ENCODE measurements at regions not wholly inside any gene's neighbourhood (a gene's known extent, or its start where the extent isn't known, plus 50 kb on each side); places are given as distances from the start of the nearest gene placed in this dataset.

- no peak for TF ChIP-seq CHD1 (IDR thresholded peaks at IDR 0.05; ENCODE audit: low read depth, low read length)
These were observed 118.7 kb downstream of the TENT4A start (continued) for GRCh38 chr5:6831678-6832671.

- Histone ChIP-seq H2BK120ac (ENCODE audit: low read depth, low read length) (no peak overlapping the region), H3K9me3 (ENCODE audit: control insufficient read depth, insufficient read depth, low read length) (peaks cover 14% of the 10 kb centered on the region; the same call in 1 of the 2 replicates), H4K8ac (ENCODE audit: low read depth in 2 of 2, low read length in 2 of 2) (no peak overlapping the region), H2AFZ (replicated peaks; ENCODE audit: low read length, poor library complexity) (no peak overlapping the region), H3K27ac (ENCODE audit: insufficient read depth, low read length) (no peak overlapping the region), H3K56ac (ENCODE audit: extremely low read depth, insufficient read depth, low read length) (no peak overlapping the region), H3K9me1 (ENCODE audit: insufficient read depth, low read length) (no peaks in the 10 kb centered on the region), H3K36me3 (ENCODE audit: control insufficient read depth, insufficient read depth, low read length) (no peaks in the 10 kb centered on the region), H4K5ac (ENCODE audit: low read depth, low read length) (no peak overlapping the region), H4K20me1 (ENCODE audit: insufficient read depth, low read length) (no peaks in the 10 kb centered on the region), H3K4me1 (ENCODE audit: control insufficient read depth, insufficient read depth, low read length) (no peaks in the 10 kb centered on the region), H3K23ac (ENCODE audit: low read depth, low read length) (no peak overlapping the region), H3K4ac (ENCODE audit: low read depth, low read length) (no peak overlapping the region), H3K4me3 (ENCODE audit: insufficient read depth, low read depth, low read length) (no peak overlapping the region), H2AK5ac (ENCODE audit: low read depth, low read length) (no peak overlapping the region), H2BK20ac (ENCODE audit: low read depth, low read length) (no peak overlapping the region), H3K79me1 (ENCODE audit: low read depth in 1 of 2, low read length in 2 of 2) (no peaks in the 10 kb centered on the region), H3K14ac (replicated peaks; ENCODE audit: low read depth, low read length) (no peak overlapping the region), H2AK9ac (replicated peaks; ENCODE audit: low read depth, low read length, poor library complexity) (no peak overlapping the region), H3K18ac (ENCODE audit: low read depth, low read length) (no peak overlapping the region), H4K91ac (ENCODE audit: insufficient read depth, low read depth, low read length) (no peak overlapping the region), H3K27me3 (ENCODE audit: control insufficient read depth, insufficient read depth, low read length) (no peaks in the 10 kb centered on the region), H2BK15ac (ENCODE audit: low read depth, low read length) (no peak overlapping the region), H2BK5ac (ENCODE audit: low read depth, low read length, poor library complexity, severe bottlenecking) (no peak overlapping the region), H3K9ac (ENCODE audit: low read depth, low read length) (no peak overlapping the region), H3K4me2 (ENCODE audit: low read depth, low read length) (no peak overlapping the region)
- intact Hi-C loops (cut with micrococcal nuclease) (no loop called here), in situ Hi-C loops (cut with MboI; ENCODE audit: low sequenced_read_pairs) (no loop called here), dilution Hi-C loops (cut with HindIII; ENCODE audit: low sequenced_read_pairs, unreplicated experiment) (no loop called here)
- DNase-seq (no peak), ATAC-seq (ENCODE audit: low read depth) (no peak)
- WGBS, 2 experiments (ENCODE audit: extremely low coverage in 2 of 2, insufficient read length in 1 of 2): no CpG with 5 or more reads among the region's 2 CpGs
- no TSS peak for BruUV-seq (replicated peaks)
- ChIA-PET POLR2A (ENCODE audit: unreplicated experiment) (no interaction called here), CTCF (interaction anchor here (1.3 kb wide), 1 partner anchor 12 kb away, joined by 3 read pairs; no protein-coding TSS in a partner anchor)
- TF ChIP-seq FOS (IDR thresholded peaks at IDR 0.05; ENCODE audit: low read depth, low read length) (no peak), USF2 (IDR thresholded peaks at IDR 0.05; ENCODE audit: low read depth, low read length) (no peak), CEBPB (IDR thresholded peaks at IDR 0.05; ENCODE audit: low read depth, low read length) (no peak), RFX5 (IDR thresholded peaks at IDR 0.05; ENCODE audit: low read depth, low read length) (no peak), NFE2L2 (IDR thresholded peaks at IDR 0.05; ENCODE audit: low read depth, low read length) (no peak), MAFK (IDR thresholded peaks at IDR 0.05; ENCODE audit: low read depth, low read length) (no peak), CHD1 (IDR thresholded peaks at IDR 0.05; ENCODE audit: low read depth, low read length) (no peak), BHLHE40 (IDR thresholded peaks at IDR 0.05; ENCODE audit: low read depth, low read length) (no peak), SMC3 (IDR thresholded peaks at IDR 0.05; ENCODE audit: low read depth, low read length) (no peak)
These were observed 119.8 kb downstream of the TENT4A start for GRCh38 chr5:6832994-6833393.

All from IMR-90 (cell line).